GM19239 (cell line): ENCODE measurements at regions not wholly inside any gene's neighbourhood (a gene's known extent, or its start where the extent isn't known, plus 50 kb on each side); places are given as distances from the start of the nearest gene placed in this dataset.
"Not testable (repeated sequence)": the region's sequence is repeated elsewhere in the genome, so short reads cannot be mapped to it uniquely, and the experiment has no call there.

Source experiments
- DNase-seq: peaks from one replicate; pipeline ENCODE4 v3.0.0; 2011; ENCODE audit warnings: low spot score; ENCODE audit not compliant: insufficient read length
- FAIRE-seq: peaks from 2 replicates; lab custom pipeline; 2011; peaks lifted over from hg19 to GRCh38; lab: Jason Lieb, UNC

DNA sequence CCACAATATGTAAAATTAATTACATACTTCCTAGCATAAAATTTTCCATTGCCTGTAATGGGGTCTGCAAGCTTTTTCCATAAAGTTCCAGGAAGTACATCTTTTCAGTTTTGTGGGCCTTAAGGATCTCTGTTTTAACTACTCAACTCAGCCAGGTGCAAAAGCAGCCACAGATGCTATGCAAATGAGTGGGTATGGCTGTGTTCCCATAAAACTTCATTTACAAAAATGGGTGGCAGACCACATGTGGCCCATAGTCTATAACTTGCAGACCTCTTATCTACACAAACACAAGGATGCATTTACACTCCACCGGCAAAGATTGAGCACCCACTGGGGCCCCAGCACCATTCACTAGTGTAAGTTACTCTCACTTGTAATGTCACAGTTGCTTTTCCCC, 123.1 kb downstream of the ARHGAP11B start:
- FAIRE-seq, result not testable (repeated sequence)

DNA sequence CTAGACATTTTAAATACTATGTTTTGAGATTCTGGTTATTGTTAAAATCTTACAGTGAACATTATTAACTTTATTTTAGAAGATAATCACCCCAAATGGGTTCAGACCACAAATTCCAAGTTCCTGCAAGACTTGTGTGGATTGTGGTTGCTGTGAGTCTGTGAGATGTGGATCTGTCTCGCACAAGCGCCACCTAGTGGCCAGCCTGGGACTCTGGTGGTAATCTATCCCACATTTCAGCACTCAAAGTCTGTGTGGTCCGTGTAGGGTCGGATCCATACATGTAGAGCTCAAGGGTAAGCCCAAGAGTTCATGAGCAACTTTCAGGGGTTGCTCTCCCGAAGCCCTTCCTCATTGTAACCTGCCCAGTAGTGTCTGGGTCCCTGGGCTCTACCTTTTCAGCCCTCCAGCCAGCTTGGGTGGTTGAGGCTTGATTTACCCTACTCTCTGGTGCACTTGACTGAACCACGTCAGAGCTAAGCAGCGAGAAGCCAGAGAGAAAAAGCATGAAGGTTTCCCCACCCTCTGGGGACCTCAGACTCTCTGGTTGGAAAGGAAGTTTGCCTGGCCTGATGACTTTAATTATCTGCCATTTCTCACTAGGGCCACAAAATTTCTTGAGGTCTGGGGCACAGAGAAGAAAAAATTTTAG, 129.2 kb downstream of the ARHGAP11B start:
- DNase-seq, result not testable (repeated sequence)
- peak; percentile 97 for FAIRE-seq

More for the DNA sequence above, 123.1 kb downstream of the ARHGAP11B start:
- not testable (repeated sequence) for DNase-seq

DNA sequence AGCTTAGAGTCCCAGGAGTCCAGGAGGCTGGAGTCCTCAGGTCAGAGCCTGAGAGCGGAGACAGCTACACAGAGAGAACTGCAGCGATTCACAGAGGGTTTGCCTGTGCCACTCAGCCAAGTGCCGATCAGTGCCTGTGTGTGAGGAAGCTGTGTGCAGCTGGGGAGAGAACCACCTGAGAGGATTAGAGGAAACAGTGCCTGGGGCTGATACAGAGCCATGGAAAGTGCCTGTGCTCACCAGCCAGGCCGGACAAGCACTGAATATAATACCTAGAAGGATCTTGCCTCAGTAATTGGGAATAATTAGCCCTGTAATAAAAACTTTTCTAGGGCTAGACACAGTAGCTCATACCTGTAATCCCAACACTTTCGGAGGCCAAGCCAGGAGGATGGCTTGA, 134.7 kb downstream of the ARHGAP11B start:
- DNase-seq, FAIRE-seq: not testable (repeated sequence)

DNA sequence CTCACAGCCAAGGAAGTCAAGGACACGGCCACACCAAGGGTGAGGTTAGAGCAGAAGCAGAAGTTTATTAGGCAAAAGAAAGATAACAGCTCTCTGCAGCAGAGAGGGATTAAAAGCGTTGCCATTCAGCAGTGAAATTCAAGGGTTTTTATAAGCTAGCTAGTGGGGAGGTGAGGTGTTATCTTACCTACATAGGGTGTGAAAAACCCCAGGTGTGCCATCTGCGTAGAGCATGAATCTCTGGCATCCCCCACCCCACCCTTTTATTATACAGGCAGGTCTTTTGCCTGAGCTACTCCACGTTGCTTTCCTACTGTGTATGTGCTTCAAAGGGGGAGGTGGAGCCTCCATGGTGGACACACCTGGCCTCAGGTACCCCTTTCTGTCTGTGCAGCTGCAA, 135.4 kb downstream of the ARHGAP11B start:
- FAIRE-seq, DNase-seq: not testable (repeated sequence)

DNA sequence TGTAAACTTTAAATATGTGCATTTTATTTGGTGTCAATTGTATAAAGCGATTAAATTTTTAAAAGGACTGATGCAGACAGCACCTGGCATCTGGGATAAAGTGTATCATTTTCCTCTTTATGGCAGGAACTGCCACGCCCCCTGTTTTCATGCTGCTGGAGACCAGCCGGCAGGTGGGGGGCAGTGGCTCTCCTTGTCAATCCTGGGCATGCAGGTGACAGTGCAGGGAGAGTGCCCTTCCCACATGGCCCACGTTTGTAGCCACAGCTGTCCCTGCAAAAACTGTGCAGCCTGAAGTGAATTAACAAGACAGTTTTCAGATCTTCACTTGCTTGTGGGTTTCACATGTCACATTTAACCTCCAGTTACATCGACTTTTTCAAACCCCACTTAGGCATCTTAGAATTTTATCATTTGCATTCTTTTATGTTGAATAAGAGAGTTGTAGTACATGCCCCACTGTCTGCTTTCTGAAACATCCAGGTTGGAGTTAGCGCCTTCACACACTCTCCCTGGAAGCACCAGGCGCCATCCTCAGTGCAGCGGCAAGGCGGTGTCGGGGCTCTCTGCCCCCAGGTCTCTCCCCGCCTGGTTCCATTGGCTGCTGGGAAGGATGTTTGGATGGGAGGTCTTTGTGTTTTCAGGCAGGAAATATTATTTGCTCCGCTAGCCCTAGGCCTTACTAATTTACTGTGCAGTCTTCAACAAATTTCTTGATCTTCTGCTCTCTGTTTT, 134.2 kb upstream of the FAN1 start:
- not testable (repeated sequence) for FAIRE-seq, DNase-seq

DNA sequence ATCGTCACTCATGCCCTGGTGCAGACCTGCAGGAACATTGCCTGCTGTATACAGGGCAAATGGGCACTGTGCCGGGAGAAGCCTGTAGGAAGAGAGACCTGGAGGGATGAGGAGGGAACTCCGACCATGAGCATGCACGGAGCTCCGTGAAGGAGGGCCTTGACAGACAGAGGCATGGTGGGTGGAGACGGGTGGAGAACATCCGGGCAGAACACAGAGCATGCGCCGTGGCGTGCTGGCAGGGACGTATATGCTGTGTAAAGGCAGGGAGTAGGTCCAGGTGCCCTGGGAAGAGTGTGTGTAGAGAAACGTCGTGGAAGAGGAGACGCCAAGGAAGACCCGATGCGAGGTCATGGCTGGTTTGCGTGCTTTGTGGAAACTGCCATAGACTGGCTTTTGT, 133.0 kb upstream of the FAN1 start:
- no peak for DNase-seq
- no peak for FAIRE-seq

DNA sequence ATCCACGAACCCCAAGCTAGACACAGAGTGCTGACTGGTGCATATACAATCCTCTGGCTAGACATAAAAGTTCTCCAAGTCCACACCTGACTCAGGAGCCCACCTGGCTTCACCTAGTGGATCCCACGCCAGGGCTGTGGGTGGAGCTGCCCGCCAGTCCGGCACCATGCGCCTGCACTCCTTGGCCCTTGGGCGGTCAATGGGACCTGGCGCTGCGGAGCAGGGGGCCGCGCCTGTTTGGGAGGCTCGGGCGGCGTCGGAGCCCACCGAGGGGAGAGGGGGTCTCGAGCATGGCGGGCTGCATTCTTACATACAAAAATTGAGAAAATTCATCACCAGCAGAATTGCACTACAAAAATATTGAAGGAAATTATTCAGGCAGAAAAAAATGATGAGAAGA, 120.7 kb upstream of the FAN1 start:
- no peak for DNase-seq
- FAIRE-seq, result no peak

DNA sequence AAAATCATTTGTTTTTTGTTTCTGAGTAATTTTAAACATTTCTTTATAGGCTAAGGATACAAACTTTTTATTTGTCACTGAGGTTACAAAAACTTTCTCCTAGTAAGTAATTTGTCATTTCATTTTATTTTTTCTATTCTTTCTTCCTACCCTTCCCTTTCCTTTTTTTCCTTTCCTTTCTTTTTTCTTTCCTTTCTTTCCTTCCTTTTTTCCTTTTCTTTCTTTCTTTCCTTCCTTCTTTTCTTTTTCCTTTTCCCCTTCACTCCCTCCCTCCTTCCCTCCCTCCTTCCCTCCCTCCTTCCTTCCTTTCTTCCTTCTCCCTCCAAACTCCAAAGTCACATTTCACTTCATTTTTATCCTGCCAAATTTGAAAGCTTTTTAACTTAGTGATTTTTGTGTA, 115.1 kb upstream of the FAN1 start:
- FAIRE-seq, result no peak

DNA sequence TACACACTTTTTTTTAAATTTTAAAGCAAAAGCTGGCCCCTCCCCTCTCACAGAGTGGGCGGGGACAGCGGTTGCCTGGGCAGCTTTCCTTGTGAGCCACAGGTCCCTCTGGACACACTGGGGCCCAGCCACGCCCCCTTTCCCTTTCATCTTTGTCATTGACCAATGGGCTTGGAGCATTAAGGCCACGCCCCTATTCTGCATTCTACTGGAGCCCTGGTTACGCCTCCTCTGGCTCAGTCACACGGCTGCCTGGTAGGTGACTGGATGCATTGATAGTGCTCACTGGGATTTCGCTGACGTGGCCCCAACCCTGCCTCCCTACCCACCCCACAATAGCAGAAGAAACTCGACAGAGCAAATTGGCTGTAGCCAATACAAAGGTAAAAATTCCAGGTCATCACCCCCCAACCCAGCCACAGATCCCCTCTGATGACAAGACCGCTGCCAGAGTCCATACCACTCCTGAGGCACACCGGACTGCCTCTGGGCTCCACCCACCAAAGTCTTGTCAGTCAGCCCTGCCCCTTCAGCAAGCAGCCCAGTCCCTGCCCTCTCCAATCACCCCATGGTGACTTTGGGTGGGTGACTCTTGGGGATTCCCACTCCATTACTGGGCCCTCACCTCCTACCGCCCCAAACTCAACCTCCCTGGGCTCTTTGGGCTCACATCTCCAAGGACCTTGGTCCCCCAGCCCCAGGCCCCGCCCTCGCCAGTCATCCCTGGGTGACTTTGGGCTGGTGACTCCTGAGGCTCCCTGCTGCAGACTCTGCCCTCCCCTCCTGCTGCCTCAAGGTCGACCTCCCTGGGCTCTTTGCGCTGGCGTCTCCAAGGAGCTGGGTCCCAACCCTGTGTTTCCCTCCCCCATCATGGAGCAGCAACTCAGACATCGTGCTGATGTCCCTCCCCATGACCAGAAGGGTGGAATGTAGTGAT, 112.2 kb upstream of the FAN1 start:
- DNase-seq (no peak), FAIRE-seq (no peak)

More for the DNA sequence above, 115.1 kb upstream of the FAN1 start:
- no peak for DNase-seq

DNA sequence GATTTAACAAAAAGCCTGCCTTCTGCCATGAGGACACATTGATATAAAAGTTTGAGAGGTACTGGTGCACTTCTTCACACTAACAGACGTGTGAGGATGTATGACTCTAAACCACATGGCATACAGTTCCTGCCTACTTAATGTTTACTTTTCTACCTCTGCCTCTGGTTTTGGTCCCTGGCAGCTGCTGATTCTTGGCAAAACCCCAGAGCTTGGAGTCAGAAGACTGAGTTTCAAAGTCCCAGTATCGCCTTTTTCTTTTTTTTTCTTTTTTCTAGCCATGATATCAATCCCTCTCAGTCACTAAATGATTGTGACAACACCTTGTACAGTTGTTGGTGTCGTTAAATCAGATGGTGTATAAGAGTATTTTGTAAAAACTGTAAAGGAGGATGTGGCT, 110.9 kb upstream of the FAN1 start:
- DNase-seq, FAIRE-seq: not testable (repeated sequence)

DNA sequence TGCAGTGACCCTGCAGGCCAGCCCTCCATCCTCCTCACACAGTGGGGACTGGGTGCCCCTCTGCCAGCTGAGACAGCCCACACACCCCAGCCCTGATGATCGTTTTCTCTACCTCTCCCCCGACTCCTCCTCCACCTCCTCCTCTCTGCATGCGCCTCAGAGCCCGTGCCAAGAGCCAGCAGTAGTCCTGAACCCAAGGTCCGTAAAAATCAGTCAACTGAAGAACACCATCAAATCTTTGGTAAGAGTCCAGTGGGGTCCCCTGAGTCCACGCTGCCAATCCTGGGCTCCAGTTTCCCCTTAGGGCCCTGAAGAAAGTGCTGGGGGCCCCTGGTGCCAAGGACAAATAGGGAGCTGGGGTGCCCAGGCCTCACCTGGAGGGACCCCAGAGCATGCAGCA, 109.3 kb upstream of the FAN1 start:
- no peak for FAIRE-seq
- DNase-seq, result no peak

DNA sequence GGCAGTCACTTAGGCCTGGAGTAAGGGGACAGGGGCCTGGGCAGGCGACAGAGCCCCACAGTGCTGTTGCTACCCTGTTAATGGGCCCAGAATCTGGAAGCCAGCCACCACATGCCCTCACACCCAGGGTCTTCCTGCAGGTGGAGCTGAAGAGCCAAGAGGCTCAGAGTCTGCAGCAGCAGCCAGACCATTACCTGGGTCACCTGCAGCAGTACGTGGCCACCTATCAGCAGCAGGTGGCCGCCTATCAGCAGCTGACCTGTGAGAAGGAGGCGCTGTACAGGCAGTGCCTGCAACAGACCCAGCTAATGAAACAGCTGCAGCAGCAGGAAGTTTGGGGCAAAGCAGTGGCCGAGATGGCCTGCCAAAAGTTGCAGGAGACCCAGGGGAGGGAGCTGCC, 104.2 kb upstream of the FAN1 start:
- not testable (repeated sequence) for FAIRE-seq, DNase-seq

DNA sequence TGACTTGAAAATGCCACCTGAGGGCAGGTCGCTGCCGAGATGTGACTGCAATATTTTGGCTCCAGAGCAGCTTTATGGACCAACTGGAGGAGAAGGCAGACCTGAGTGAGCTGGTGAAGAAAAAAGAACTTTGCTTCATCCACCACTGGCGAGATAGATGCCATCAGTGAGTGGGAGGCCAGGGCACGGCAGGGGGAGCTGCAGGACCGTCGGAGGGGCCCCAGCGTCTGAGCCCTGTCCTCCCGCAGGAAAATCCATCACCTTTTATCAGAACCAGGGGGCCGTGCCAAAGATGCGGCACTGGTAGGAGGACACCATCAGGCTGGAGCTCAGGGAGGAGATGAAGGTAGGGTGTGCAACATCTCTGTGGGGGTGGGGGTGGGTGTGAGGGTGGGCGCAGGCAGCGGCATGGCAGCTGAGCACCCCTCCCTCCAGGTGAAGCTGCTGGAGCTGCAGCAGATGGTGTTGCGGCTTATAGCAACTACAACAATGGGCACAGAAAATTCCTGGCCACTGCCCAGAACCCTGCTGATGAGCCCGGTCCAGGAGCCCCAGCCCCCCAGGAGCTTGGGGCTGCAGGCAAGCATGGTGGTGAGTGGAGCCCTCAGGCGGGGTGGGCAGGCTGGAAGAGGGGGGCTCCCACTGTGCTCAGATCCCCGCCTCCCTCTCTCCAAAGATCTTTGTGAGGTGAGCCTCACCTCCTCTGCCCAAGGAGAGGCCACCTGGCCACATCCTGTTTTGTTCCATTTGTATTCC, 102.4 kb upstream of the FAN1 start:
- not testable (repeated sequence) for FAIRE-seq, DNase-seq

DNA sequence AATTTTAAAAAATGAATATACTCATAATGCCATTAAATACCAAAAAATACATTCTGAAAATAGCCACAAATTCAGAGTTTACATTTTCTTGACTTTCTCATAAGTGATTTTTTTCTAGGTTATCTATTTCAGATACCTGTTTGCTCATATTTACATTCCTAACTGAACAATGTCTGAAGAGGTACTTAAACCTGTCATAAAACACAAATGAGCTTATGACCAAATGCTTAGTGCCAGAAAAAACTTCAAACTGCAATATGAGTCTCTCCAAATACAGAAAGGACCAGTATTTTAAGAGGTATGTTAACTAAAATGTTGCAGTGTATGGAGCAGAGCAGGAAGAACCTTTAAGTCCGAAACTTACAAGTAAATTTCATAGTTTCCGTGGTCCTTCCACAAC, 101.7 kb upstream of the FAN1 start:
- FAIRE-seq, DNase-seq: not testable (repeated sequence)

DNA sequence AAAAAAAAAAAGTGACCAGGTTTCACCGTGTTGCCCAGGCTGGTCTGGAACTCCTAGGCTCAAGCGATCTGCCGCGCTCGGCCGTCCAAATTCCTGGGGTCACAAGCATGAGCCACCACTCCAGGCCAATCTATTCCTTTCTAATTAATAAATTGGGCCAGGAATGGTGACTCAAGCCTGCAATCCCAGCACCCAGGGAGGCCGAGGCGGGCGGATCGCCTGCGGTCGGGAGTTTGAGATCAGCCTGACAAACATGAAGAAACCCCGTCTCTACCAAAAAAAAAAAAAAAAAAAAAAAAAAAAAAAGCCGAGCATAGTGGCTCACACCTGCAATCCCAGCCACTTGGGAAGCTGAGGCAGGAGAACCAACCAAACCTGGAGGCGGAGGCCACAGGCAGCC, 100.0 kb upstream of the FAN1 start:
- FAIRE-seq, DNase-seq: not testable (repeated sequence)

DNA sequence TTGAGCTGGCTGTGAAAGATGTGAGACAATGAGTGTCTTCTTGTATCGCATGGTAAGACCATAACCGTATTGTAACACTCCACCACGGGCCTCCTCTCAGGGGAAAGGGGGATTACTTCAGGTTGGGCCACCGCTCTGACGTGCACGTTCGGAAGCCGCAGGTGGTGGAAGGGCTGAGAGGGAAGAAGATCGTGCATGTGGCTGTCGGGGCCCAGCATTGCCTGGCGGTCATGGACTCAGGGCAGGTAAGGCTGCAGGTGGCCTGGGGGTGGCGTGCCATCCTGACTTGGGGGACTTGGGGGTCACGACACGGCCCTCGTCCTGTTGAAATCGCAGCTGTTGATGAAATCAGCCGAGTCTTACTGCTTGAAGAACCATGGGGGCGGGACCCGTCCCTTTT, 87.3 kb upstream of the FAN1 start:
- DNase-seq (no peak), FAIRE-seq (no peak)

DNA sequence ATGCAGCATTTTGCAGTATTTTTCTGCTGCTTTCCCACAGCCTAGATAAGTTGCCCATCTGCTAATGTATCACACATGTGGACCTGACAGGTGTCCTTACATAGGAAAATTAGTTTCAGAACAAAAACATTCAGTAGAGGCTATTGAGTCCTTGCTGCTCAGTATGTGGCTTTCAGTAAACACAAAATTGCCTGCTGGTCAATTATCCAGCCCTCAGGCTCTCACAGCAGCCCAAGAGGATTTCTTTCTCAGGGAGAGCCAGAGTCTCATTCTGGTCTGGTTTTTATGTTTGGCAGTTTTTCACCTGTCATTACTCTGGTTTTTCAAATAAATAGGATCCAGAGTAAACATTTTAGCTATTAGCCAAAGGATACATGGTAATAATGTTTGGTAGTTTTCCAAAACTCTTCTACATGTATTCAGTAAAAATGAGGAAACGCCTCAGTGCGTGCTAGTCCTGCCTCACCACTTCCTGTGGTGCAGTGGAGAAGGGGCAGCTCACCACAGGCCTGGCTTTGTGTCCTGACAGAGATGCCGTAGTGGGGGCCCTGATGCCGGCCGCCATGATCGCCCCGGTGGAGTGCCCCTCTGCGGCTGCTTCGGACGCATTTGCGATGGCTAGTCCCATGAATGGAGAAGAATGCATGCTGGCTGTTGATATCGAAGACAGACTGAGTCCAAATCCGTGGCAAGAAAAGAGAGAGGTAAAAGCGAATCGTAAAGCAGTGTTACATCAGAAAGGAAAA, 80.5 kb upstream of the FAN1 start:
- not testable (repeated sequence) for FAIRE-seq, DNase-seq

DNA sequence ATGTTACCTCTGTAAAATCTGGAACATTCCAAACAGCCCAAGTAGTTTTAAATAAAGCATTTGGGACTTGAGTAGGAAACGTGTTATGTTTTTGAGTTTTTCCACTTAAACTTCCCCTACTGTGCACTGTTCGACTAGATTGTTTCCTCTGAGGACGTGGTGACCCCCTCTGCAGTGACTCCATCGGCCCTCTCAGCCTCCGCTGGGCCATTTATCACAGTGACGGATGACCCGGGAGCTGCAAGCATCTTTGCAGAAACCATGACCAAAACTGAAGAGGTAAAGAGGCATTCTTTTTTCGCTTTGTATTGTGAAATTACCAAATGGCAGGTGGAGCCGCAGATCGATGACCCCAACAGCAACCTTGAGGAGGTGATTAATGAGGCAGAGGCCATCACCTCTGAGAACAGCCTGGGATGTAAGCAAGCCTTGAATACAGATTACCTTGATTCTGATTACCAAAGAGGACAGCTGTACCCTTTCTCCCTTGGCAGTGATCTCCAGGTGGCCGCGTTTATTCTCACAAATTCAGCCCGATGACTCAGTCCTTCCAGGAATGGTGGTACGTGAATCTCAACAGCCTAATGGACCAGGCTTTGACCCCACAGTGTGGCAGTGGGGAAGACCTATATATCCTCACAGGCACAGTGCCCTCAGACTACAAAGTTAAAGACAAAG, 79.1 kb upstream of the FAN1 start:
- FAIRE-seq (no peak), DNase-seq (no peak)
